ENCODE measurements at regions not wholly inside any gene's neighbourhood (a gene's known extent, or its start where the extent isn't known, plus 50 kb on each side); places are given as distances from the start of the nearest gene placed in this dataset.
"Not testable (repeated sequence)": the region's sequence is repeated elsewhere in the genome, so short reads cannot be mapped to it uniquely, and the experiment has no call there.

DNA sequence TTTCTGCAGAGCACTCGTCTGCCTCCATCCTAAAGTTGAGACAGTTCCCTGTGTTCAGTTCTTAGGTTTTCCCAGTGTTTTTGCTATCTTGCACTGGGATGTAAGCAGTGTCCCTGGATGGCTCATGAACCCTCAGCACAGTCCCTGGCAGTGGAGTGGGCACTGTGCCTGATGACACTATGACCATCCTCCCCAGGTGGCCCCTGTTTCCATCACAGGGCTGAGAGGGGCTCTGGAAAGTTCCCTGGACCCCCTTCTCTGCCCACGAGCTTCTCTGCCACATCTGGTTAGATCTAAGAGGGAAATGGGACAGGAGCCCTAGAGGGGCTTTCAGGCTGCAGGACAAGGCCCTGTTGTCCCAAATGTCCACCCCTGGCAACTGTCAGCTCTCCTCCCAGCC lies 249.8 kb upstream of the SFSWAP start:
- DNase-seq (ENCODE audit: insufficient read length, low spot score) (no peak), FAIRE-seq (no peak)
- no peak for TF ChIP-seq POLR2A (IDR thresholded peaks at IDR 0.05; ENCODE audit: low read depth, low read length)

- DNase-seq (ENCODE audit: insufficient read length, low spot score) (no peak), FAIRE-seq (no peak)
Observed at GRCh38 chr12:131463174-131463573, 247.7 kb upstream of the SFSWAP start.

GRCh38 chr12:131464081-131464480 lies 246.8 kb upstream of the SFSWAP start:
- no peak for TF ChIP-seq POLR2A (IDR thresholded peaks at IDR 0.05; ENCODE audit: low read depth, low read length)
- FAIRE-seq (no peak), DNase-seq (ENCODE audit: insufficient read length, low spot score) (no peak)

More at GRCh38 chr12:131463174-131463573, 247.7 kb upstream of the SFSWAP start:
- no peak for TF ChIP-seq POLR2A (IDR thresholded peaks at IDR 0.05; ENCODE audit: low read depth, low read length)

DNA sequence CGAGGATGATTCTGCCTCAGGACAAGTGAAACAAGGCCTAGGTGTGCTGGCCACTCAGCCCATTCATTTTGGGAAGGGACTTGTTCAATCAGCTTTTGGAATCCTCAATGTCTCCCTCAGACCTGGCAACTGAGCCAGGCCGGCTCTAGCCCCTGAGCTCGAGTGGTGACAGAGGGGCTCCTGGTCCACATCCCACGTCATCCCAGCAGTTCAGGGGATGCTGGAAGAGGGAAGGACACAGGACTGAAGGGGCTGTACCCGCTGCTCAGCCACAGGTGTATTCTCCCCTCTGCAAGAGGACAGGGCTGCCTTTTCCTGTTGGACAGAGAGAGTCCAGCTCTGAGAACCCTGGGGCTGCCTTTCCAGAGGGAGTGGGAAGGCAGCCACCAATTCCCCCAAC lies 244.6 kb upstream of the SFSWAP start:
- no peak for TF ChIP-seq POLR2A (IDR thresholded peaks at IDR 0.05; ENCODE audit: low read depth, low read length)
- DNase-seq (ENCODE audit: insufficient read length, low spot score) (no peak), FAIRE-seq (no peak)

DNA sequence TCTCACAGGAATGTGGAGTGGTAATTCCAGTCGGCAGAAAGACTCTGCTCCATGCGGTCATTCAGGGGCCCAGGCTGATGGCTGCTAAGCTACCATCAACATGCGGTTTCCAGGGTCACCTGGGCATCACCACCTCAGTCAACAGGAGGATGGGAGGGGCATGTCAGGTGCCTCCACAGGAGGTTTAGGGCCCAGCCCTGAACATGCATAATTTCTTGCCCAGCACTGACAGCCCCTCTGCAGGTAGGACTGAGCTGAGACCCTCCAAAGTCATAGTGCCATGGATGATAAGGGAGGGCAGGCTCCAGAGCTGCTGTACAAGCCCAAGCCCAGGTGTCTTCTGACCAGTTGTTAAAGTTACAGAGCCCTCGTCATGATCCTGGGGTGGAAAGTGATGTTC lies 244.0 kb upstream of the SFSWAP start:
- no peak for FAIRE-seq
- no peak for DNase-seq (ENCODE audit: insufficient read length, low spot score)

GRCh38 chr12:131468206-131468605 lies 242.7 kb upstream of the SFSWAP start:
- FAIRE-seq: no peak
- DNase-seq (ENCODE audit: insufficient read length, low spot score): no peak

More for the DNA sequence above, 244.0 kb upstream of the SFSWAP start:
- no peak for TF ChIP-seq POLR2A (IDR thresholded peaks at IDR 0.05; ENCODE audit: low read depth, low read length)

DNA sequence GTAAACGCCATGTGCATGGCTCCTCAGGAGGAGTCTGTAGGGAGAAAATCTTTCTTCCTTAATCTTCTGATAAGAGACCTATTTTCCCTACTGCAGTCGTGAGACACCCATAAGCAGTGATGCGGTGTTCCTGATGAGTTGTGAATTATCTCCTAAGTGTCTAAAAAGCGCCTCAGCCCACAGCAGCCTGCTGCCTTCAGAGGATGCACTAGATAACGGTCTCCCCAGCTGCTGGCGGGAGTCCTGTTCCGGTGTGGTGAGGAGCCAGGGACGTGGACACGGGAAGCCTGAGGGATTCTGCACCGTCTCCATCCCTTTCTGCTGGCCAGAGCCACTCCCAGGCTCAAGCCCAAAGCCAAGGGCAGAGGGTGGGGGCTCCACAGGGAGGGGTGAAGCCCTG lies 240.9 kb upstream of the SFSWAP start:
- not testable (repeated sequence) for DNase-seq (ENCODE audit: insufficient read length, low spot score); FAIRE-seq

More at GRCh38 chr12:131468206-131468605, 242.7 kb upstream of the SFSWAP start:
- TF ChIP-seq POLR2A (IDR thresholded peaks at IDR 0.05; ENCODE audit: low read depth, low read length): no peak

DNA sequence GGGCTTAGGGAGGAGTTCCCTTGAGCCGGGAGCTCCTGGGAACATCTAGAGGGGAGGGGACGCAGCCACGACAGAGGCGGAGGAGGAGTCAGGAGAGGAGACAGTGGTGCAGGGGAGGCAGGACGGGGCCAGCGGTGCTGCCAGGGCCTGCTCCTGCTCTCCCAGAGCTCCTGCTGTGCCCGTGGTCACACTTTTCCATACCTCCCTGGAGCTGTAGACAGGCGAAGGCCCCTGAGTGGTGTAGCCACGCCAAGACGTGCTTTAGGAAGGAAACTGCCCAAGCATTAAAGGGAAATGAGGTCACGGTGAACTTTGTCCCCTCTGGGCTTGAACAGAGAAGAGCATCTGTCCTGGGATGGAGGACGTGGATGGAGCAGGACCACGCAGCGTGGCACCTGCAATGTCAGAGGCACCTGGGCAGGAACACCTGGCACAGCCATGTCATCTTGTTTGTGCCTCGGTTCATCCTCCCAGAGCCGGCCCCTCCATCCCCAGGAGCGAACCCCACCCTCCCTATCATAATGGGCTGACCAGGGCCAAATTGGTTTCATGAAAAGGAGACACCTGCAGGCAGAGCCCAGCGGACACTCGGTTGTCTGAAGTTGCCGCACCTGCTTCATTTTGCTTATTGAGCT lies 239.5 kb upstream of the SFSWAP start:
- FAIRE-seq: no peak
- no peak for DNase-seq (ENCODE audit: insufficient read length, low spot score)

GRCh38 chr12:131471946-131472732 lies 238.8 kb upstream of the SFSWAP start:
- FAIRE-seq (no peak), DNase-seq (ENCODE audit: insufficient read length, low spot score) (no peak)

More for the DNA sequence above, 239.5 kb upstream of the SFSWAP start:
- TF ChIP-seq POLR2A (IDR thresholded peaks at IDR 0.05; ENCODE audit: low read depth, low read length): no peak

GRCh38 chr12:131473261-131473660 lies 237.6 kb upstream of the SFSWAP start:
- DNase-seq (ENCODE audit: insufficient read length, low spot score) (no peak), FAIRE-seq (no peak)
- TF ChIP-seq POLR2A (IDR thresholded peaks at IDR 0.05; ENCODE audit: low read depth, low read length): no peak

More at GRCh38 chr12:131471946-131472732, 238.8 kb upstream of the SFSWAP start:
- TF ChIP-seq POLR2A (IDR thresholded peaks at IDR 0.05; ENCODE audit: low read depth, low read length): no peak

DNA sequence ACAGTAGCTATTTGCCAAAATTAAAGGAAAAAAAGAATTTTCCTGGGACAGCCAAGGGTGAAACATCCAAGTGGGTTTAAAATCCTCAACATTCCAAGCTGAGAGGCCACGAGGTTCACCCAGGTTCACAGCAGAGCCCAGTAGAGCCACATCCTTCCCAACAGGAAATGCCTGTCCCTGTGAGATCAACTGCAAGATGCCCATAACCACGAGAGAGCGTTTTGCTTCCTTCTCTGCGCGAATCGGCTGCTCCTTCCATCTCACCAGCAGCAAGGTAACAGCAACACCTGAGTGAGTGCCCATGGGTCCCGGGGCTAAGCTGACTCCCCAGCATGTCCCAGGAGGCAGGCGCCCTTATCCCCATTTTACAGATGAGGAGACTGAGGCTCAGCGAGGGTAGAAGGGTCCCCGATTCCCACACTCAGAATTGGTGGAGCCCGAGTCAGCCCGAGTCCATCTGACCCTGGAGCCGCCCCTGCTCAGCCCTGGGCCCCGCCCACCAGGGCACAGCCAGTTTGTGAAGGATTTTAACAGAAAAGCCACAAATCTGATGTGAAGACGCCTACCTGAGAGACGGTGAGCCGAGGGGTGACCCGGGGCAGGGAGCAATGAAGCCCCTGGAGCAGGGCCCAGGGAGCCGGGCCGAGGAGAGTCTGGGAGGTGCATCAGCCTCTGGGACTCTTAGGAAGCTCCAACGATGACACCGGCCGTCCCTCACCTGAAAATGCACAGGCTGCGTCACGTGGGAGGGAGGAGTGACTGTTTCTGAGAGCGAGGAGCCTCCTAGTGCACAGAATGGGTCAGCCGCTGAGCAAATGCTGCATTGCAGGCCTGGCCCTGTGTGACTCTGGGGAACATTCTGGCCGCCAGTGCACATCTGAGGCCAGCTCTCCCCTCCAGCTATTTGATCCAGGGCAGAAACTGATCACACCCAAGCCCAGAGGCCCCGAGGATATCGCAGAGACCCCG lies 236.9 kb upstream of the SFSWAP start:
- DNase-seq (ENCODE audit: insufficient read length, low spot score): no peak
- no peak for TF ChIP-seq POLR2A (IDR thresholded peaks at IDR 0.05; ENCODE audit: low read depth, low read length)
- no peak for FAIRE-seq

DNA sequence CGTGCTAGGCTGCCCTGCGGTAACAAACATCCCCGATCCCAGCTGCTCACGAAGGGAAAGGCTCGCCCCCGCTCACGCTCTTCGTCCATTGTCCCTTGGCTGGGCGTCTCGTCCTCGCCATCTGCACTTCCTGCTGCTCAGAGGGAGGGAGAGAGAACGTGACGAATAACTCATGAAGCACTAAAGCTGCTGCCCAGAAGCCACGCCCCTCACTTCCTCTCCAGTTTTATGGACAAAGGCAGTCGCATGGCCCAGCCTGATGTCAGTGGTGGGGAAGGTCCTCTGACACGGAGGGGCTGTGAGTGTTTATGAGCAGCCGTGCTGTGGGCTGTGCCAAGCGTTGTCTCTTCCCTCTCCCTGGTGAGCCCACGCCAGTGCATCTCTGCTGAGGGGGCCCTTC lies 235.9 kb upstream of the SFSWAP start:
- not testable (repeated sequence) for DNase-seq (ENCODE audit: insufficient read length, low spot score); FAIRE-seq

- TF ChIP-seq POLR2A (IDR thresholded peaks at IDR 0.05; ENCODE audit: low read depth, low read length): no peak
- DNase-seq (ENCODE audit: insufficient read length, low spot score): no peak
- no peak for FAIRE-seq
Observed at GRCh38 chr12:131477613-131478012, 233.3 kb upstream of the SFSWAP start.

DNA sequence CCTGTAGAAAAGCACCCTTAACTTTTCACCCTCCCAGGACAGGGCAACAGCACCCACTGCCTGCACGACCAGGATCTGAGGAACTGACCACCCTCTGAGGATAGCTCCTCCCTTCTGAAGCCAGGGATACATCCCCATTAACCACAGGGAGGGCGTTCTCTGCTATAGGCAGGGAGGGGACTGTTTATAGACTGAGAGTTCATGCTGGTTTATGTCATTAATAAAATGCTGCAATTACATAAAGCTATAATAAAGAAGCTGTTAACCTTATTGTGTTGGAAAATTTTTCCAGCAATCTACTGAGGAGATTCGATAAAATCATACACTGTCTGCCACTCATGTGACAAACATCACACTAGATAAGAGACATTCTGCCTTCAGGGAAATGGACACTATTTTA lies 232.4 kb upstream of the SFSWAP start:
- FAIRE-seq: no peak
- no peak for DNase-seq (ENCODE audit: insufficient read length, low spot score)
- TF ChIP-seq POLR2A (IDR thresholded peaks at IDR 0.05; ENCODE audit: low read depth, low read length): no peak

Data from H54 (cell line).